H9 (cell line): ENCODE measurements at regions not wholly inside any gene's neighbourhood (a gene's known extent, or its start where the extent isn't known, plus 50 kb on each side); places are given as distances from the start of the nearest gene placed in this dataset.

Source experiments
- DNase-seq: peaks from one replicate; pipeline ENCODE4 v3.0.0-alpha.2; 2017
- H2AFZ ChIP-seq: one replicate; pipeline ENCODE4 v1.6.1; 2013; ENCODE audit warnings: mild to moderate bottlenecking, low read length, control low read depth, moderate library complexity
- H2AK5ac ChIP-seq: 2 replicates; pipeline ENCODE4 v1.6.1; 2013; ENCODE audit warnings: low read length, control low read depth, mixed read lengths; ENCODE audit not compliant: insufficient read length
- H2BK120ac ChIP-seq: one replicate; pipeline ENCODE4 v1.6.1; 2013; ENCODE audit warnings: low read depth, mild to moderate bottlenecking, low read length, control low read depth, inconsistent platforms; ENCODE audit not compliant: poor library complexity, severe bottlenecking
- H2BK12ac ChIP-seq: 2 replicates; pipeline ENCODE4 v1.6.1; 2013; ENCODE audit warnings: low read length, control low read depth, mixed read lengths, low read depth; ENCODE audit not compliant: insufficient read length
- H2BK15ac ChIP-seq: 2 replicates; pipeline ENCODE4 v1.6.1; 2013; ENCODE audit warnings: low read depth, low read length, control low read depth
- H2BK20ac ChIP-seq: one replicate; pipeline ENCODE4 v1.6.1; 2013; ENCODE audit warnings: low read depth, mild to moderate bottlenecking, low read length, control low read depth, inconsistent platforms; ENCODE audit not compliant: poor library complexity, severe bottlenecking
- H2BK5ac ChIP-seq: 2 replicates; pipeline ENCODE4 v1.6.1; 2013; ENCODE audit warnings: low read length, control low read depth, mixed read lengths; ENCODE audit not compliant: insufficient read length
- H3K14ac ChIP-seq: 2 replicates; pipeline ENCODE4 v1.6.1; 2013; ENCODE audit warnings: low read length, control low read depth; ENCODE audit not compliant: insufficient read depth
- H3K18ac ChIP-seq: 2 replicates; pipeline ENCODE4 v1.6.1; 2013; ENCODE audit warnings: low read depth, mild to moderate bottlenecking, mixed read lengths, low read length, control low read depth; ENCODE audit not compliant: insufficient read length
- H3K23ac ChIP-seq: 2 replicates; pipeline ENCODE4 v1.6.1; 2013; ENCODE audit warnings: low read length, control low read depth, mixed read lengths, low read depth; ENCODE audit not compliant: insufficient read length
- H3K23me2 ChIP-seq: 2 replicates; pipeline ENCODE4 v1.6.1; 2013; ENCODE audit warnings: low read depth, mild to moderate bottlenecking, mixed read lengths, low read length, control low read depth; ENCODE audit not compliant: insufficient read length, poor library complexity, severe bottlenecking
- H3K27ac ChIP-seq: 2 replicates; pipeline ENCODE4 v1.5.1; 2013; ENCODE audit warnings: low read length, control low read depth, mixed read lengths, low read depth; ENCODE audit not compliant: insufficient read length
- H3K27me3 ChIP-seq: 2 replicates; pipeline ENCODE4 v1.6.1; 2013; ENCODE audit warnings: low read length, control low read depth, inconsistent platforms; ENCODE audit not compliant: insufficient read depth
- H3K4ac ChIP-seq: 2 replicates; pipeline ENCODE4 v1.6.1; 2013; ENCODE audit warnings: low read depth, mild to moderate bottlenecking, control low read depth, inconsistent platforms, low read length, moderate library complexity
- H3K4me1 ChIP-seq: 2 replicates; pipeline ENCODE4 v1.6.1; 2013; ENCODE audit warnings: low read length, control low read depth, inconsistent platforms; ENCODE audit not compliant: insufficient read depth
- H3K4me2 ChIP-seq: 2 replicates; pipeline ENCODE4 v1.6.1; 2013; ENCODE audit warnings: low read length, control low read depth, mixed read lengths; ENCODE audit not compliant: insufficient read length, insufficient read depth
- H3K56ac ChIP-seq: 2 replicates; pipeline ENCODE4 v1.6.1; 2013; ENCODE audit warnings: low read depth, mild to moderate bottlenecking, mixed read lengths, low read length, control low read depth; ENCODE audit not compliant: insufficient read length
- H3K79me1 ChIP-seq: 2 replicates; pipeline ENCODE4 v1.6.1; 2013; ENCODE audit warnings: low read depth, mild to moderate bottlenecking, moderate library complexity, low read length, control low read depth, inconsistent platforms; ENCODE audit not compliant: insufficient read depth, poor library complexity, severe bottlenecking
- H3K79me2 ChIP-seq: 2 replicates; pipeline ENCODE4 v1.6.1; 2013; ENCODE audit warnings: low read length, control low read depth, inconsistent platforms; ENCODE audit not compliant: insufficient read depth
- H3K9ac ChIP-seq: 2 replicates; pipeline ENCODE4 v1.6.1; 2013; ENCODE audit warnings: low read length, control low read depth, mixed read lengths; ENCODE audit not compliant: insufficient read length; ENCODE audit errors: extremely low read depth
- H3K9me3 ChIP-seq: one replicate; pipeline ENCODE4 v1.6.1; 2013; ENCODE audit warnings: low read depth, low read length, inconsistent platforms; ENCODE audit not compliant: control insufficient read depth
- H3T11ph ChIP-seq: one replicate; pipeline ENCODE4 v1.6.1; 2013; ENCODE audit warnings: mild to moderate bottlenecking, low read length, control low read depth, inconsistent platforms
- H4K20me1 ChIP-seq: one replicate; pipeline ENCODE4 v1.6.1; 2013; ENCODE audit not compliant: control insufficient read depth, insufficient read length, insufficient read depth
- H4K5ac ChIP-seq: 2 replicates; pipeline ENCODE4 v1.6.1; 2013; ENCODE audit warnings: low read depth, mild to moderate bottlenecking, mixed read lengths, low read length, control low read depth; ENCODE audit not compliant: insufficient read length
- H4K8ac ChIP-seq: replicated peaks from 2 replicates; pipeline ENCODE4 v1.6.1; 2013; ENCODE audit warnings: low read length, control low read depth, mixed read lengths, low read depth; ENCODE audit not compliant: insufficient read length
- H4K91ac ChIP-seq: 2 replicates; pipeline ENCODE4 v1.6.1; 2013; ENCODE audit warnings: low read depth, mild to moderate bottlenecking, moderate library complexity, mixed read lengths, low read length, control low read depth; ENCODE audit not compliant: insufficient read length
- H3K27ac Mint-ChIP-seq, 3 experiments: 2 replicates in 2 of 3; 3 replicates in 1 of 3; pipeline ENCODE4 v1.8.0; 2020 to 2021; ENCODE audit warnings: mixed read lengths in 3 of 3, mild to moderate bottlenecking in 1 of 3, moderate library complexity in 1 of 3
- H3K27me3 Mint-ChIP-seq: 2 replicates; pipeline ENCODE4 v1.8.0; 2021; ENCODE audit warnings: low read depth, mild to moderate bottlenecking, moderate library complexity, mixed read lengths
- H3K36me3 Mint-ChIP-seq, 3 experiments: 2 replicates in 2 of 3; 3 replicates in 1 of 3; pipeline ENCODE4 v1.8.0; 2020 to 2021; ENCODE audit warnings: low read depth in 3 of 3, mixed read lengths in 3 of 3; ENCODE audit not compliant: insufficient read depth in 1 of 3
- H3K4me1 Mint-ChIP-seq, 2 experiments: 2 replicates each; pipeline ENCODE4 v1.8.0; 2020; ENCODE audit warnings: mixed read lengths in 2 of 2
- H3K4me3 Mint-ChIP-seq, 2 experiments: 2 replicates in 1 of 2; 3 replicates in 1 of 2; pipeline ENCODE4 v1.8.0; 2020 to 2021; ENCODE audit warnings: mild to moderate bottlenecking in 2 of 2, mixed read lengths in 2 of 2, moderate library complexity in 1 of 2
- H3K9me3 Mint-ChIP-seq, 2 experiments: 2 replicates in 1 of 2; 3 replicates in 1 of 2; pipeline ENCODE4 v1.8.0; 2020; ENCODE audit warnings: mild to moderate bottlenecking in 2 of 2, mixed read lengths in 2 of 2, moderate library complexity in 1 of 2
- WGBS: extraction: QIAGEN DNeasy Blood & Tissue Kit; methylation state at CpG from one replicate; pipeline ENCODE4 v1.1.7; 2013; ENCODE audit warnings: missing lambda C conversion rate, low lambda C conversion rate, mixed read lengths; ENCODE audit not compliant: insufficient read length; ENCODE audit errors: extremely low coverage; 5-methylcytosine and 5-hydroxymethylcytosine counted together
- TF ChIP-seq, protein P1 (sequence below): fragments of 200-600 bp; sonication (generic); conservative IDR thresholded peaks from 3 replicates; pipeline ENCODE4 v1.8.0; 2021; ENCODE audit warnings: antibody characterized with exemption, mild to moderate bottlenecking

DNA sequence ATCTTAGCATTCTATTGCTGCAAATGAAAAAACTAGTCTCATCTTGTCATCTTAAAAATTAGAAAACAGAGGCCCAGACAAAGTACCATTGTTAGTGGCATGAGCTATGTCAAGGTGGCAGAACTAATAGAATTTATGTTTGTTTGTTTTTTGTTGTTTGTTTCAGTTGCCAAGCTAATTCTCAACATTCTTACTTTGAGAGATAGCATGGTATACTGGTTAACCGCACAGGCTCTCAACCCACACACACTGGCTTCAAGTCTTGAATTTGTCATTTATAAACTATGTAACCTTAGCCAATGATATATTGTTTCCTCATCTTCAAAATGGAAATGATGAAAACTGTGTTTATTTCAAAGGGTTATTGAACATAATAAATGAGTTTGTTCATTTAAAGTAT, 367.6 kb upstream of the PLSCR5 start:
- Histone ChIP-seq H3K4me2 (no peak overlapping the region), H3K4me1 (no peaks in the 10 kb centered on the region; the same call in 1 of the 2 replicates), H2BK120ac (no peak overlapping the region), H3K9me3 (no peaks in the 10 kb centered on the region), H3K23ac (no peak overlapping the region), H4K5ac (no peak overlapping the region), H4K91ac (no peak overlapping the region), H3K79me2 (no peaks in the 10 kb centered on the region), H2BK12ac (no peak overlapping the region), H3K56ac (no peak overlapping the region), H3K79me1 (no peaks in the 10 kb centered on the region), H2BK20ac (no peak overlapping the region), H3K9ac (no peak overlapping the region), H4K8ac (no peak overlapping the region), H2AFZ (no peak overlapping the region), H3K18ac (no peak overlapping the region), H3K27me3 (no peaks in the 10 kb centered on the region), H3T11ph (no peak overlapping the region), H2BK15ac (no peak overlapping the region), H3K23me2 (no peaks in the 10 kb centered on the region), H3K14ac (no peak overlapping the region), H2BK5ac (no peak overlapping the region), H3K4ac (no peak overlapping the region), H4K20me1 (no peaks in the 10 kb centered on the region), H3K27ac (no peak overlapping the region), H2AK5ac (no peak overlapping the region)
- no peak overlapping the region for H3K27ac Mint-ChIP-seq
- no peak for DNase-seq
- H3K36me3 Mint-ChIP-seq = no peaks in the 10 kb centered on the region
- TF ChIP-seq, protein P1, sequence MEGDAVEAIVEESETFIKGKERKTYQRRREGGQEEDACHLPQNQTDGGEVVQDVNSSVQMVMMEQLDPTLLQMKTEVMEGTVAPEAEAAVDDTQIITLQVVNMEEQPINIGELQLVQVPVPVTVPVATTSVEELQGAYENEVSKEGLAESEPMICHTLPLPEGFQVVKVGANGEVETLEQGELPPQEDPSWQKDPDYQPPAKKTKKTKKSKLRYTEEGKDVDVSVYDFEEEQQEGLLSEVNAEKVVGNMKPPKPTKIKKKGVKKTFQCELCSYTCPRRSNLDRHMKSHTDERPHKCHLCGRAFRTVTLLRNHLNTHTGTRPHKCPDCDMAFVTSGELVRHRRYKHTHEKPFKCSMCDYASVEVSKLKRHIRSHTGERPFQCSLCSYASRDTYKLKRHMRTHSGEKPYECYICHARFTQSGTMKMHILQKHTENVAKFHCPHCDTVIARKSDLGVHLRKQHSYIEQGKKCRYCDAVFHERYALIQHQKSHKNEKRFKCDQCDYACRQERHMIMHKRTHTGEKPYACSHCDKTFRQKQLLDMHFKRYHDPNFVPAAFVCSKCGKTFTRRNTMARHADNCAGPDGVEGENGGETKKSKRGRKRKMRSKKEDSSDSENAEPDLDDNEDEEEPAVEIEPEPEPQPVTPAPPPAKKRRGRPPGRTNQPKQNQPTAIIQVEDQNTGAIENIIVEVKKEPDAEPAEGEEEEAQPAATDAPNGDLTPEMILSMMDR = no peak
- H3K9me3 Mint-ChIP-seq = no peaks in the 10 kb centered on the region
- no CpG with 5 or more reads among the region's 1 CpG for WGBS
- no peak overlapping the region for H3K4me3 Mint-ChIP-seq
- H3K27me3 Mint-ChIP-seq = no peaks in the 10 kb centered on the region
- peaks cover 7 to 18% of the 10 kb centered on the region in 2 experiments; a peak in 3 of 4 replicates for H3K4me1 Mint-ChIP-seq
